ENCODE measurements at regions not wholly inside any gene's neighbourhood (a gene's known extent, or its start where the extent isn't known, plus 50 kb on each side); places are given as distances from the start of the nearest gene placed in this dataset.

DNA sequence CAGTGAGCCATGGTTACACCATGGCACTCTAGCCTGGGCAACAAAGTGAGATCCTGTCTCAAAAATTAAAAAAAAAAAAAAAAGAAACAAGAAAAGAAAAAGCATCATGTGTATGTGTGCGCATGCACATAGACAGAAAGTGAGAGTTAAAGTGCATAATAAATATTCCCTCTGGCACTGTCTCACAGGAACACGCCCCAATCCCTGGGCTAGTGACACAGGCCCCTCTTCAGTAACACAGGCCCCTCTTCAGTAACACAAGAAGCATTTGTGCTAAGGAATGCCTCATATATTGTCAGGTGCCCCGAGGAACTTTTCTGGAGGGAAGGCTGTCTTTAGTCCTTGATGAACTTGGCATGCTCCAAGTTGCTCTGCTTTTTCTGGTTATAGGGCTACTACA is 57.5 kb downstream of the RPL27A start:
- no peak for DNase-seq (ENCODE audit: low read depth in 2 of 2)

- no peak for DNase-seq (ENCODE audit: low read depth in 2 of 2)
Measured at GRCh38 chr11:8744423-8744822, 61.8 kb downstream of the RPL27A start.

DNA sequence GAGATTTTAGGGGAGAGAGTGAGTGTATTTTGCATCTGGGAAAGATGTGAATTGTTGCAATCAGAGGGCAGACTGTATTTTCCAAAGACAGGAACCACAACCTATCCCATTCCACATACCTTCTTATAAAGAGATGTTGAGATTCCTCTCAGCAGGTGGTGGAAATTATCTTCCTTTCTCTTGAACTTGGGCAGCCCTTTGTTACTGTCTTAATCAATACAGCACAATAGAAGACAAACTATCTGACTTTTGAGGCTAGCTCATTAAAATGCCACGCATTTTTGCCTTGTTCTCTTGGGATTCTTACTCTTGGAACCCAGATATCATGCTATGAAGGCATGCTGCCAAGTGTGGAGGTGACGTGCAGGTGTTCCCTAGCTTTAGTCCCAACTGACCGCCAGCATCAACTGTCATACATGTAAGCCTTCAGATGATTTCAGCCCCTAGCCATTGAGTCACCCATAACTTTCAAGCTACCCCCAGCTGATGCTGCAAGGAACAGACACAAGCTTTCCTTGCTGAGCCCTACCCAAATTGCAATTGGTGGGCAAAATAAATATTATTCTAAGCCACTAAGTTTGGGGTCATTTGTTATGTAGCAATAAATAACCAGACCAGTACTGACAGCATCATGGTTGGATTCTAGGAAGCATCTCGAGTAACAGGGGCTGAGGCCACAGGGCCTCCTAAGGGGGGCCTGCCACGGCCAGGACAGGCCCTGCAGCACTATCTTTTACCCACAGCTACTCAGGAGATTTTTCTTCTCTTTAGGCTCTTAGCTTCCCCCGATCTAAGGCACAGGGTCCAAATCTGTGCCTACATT is 63.0 kb downstream of the RPL27A start:
- no peak for DNase-seq (ENCODE audit: low read depth in 2 of 2)

DNA sequence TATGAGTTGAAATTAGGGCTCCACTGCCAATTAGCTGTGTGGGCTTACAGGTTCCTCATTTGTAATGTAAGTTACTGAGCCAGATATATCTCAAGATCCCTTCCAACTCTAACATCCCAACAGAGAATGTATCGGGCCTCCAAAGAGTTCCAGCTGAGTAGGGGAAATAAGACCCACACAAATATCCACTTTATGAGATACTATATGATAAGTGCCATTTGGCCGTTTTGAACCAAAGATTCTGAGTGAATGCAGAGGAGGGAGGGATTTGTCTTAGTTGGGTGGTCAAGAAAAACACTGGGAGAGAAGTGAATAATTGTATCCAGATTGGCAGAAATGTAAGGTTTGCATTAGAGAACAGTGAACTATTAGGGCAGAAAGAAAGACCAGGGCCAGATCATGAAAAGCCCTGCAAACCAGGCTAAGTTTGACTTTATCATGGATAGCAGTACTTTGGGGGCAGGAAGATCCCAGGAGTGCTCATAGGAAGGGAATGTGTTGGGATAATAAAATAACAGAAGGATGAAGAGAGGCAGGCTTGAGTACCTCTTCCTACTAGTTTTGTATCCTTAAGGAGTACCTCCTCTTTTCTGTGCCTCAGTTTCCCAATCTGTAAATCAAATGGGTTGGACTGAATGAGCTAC is 63.9 kb downstream of the RPL27A start:
- no peak for DNase-seq (ENCODE audit: low read depth in 2 of 2)

DNA sequence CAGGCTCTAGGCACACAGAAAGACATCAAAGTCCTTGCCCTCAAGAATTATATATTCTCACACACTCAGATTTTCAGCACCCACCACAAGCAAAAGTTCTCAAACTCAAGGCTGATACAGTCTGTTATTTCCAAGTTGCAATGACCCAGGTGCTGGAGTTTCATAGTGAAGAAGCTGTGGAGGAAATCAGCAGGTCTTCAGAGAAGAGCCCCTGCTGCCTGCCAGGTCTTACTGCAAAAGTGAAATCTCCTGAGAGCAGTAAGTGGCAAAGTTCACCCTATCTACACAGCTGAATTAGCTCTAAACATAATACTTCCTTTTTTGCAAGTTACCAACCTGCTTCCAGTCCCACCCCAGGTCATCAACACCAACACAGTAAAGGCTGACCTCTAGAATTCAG is 64.6 kb downstream of the RPL27A start:
- no peak for DNase-seq (ENCODE audit: low read depth in 2 of 2)

DNA sequence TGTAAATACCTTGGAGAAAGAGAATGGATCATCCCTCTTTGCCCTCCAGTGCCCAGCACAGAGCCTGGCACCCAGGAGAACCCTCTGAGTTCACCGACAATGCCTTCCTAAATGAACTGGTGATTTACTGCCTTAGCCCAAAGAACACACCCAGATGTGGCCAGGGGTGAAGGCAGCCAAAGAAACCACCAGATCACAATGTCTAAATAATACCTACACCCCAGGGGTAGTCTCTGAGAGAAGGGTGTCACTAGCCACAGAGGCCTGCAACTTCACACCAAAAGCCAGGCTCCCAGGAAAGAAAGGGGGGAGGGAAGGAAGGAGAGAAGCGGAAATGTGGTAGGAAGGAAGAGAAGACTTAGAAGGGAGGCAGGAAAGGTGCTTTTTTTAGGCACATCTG is 65.7 kb downstream of the RPL27A start:
- DNase-seq (ENCODE audit: low read depth in 2 of 2) = no peak

- no peak for DNase-seq (ENCODE audit: low read depth in 2 of 2)
Measured at GRCh38 chr11:8749202-8749601, 66.6 kb downstream of the RPL27A start.

DNA sequence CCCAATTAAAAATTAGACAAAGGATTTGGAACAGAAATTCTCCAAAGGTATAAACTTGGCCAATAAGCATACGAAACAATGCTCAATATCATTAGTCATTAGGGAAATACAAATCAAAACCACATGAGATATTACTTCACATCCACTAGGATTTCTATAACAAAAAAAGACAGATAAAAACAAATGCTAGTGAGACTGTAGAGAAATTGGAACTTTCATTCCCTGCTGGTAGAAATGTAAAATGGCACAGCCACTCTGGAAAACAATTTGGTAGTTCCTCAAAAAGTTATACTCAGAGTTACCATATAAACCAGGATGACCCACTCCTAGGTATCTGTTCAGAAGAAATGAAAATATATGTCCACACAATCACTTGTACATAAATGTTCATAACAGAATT is 71.6 kb downstream of the RPL27A start:
- DNase-seq (ENCODE audit: low read depth in 2 of 2) = no peak

- DNase-seq (ENCODE audit: low read depth in 2 of 2) = no peak
Measured at GRCh38 chr11:8756201-8756600, 73.6 kb downstream of the RPL27A start.

DNA sequence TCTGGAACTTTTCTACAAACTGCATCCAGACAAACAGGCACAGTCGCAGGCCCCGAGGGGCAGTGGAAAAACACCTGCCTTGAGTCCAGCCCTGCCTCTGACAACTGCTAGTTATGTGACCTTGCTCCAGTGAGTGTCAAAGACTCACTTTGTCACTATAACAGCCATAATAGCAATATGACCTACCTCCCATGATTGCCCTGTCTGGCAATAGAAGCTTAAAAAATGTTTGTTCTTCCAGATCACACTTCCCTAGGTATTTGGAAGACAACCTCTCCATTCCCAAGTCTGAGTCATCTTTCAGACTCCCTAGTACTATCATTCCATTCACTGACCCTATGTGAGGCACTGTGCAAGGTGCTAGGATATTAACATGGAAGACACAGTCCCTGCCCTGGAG is 74.5 kb downstream of the RPL27A start:
- DNase-seq (ENCODE audit: low read depth in 2 of 2) = no peak

DNA sequence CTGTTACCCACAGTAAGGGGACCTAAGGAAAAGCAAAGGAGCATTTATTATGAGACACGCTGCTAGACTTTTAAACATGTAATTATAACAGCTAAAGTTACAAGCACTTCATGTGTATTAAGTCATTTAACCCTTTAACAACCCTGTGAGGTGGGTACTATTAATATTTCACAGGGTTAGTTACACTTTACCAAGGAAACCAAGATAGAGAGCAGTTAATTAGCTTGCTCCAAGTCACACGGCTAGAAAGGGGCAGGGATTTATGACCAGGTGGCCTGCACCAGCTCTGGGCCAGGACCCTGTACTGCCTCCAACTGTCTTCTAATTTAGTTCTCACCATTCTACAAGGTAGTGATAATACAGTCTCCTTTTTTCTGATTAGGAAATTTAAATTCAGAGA is 74.9 kb downstream of the RPL27A start:
- DNase-seq (ENCODE audit: low read depth in 2 of 2) = no peak

DNA sequence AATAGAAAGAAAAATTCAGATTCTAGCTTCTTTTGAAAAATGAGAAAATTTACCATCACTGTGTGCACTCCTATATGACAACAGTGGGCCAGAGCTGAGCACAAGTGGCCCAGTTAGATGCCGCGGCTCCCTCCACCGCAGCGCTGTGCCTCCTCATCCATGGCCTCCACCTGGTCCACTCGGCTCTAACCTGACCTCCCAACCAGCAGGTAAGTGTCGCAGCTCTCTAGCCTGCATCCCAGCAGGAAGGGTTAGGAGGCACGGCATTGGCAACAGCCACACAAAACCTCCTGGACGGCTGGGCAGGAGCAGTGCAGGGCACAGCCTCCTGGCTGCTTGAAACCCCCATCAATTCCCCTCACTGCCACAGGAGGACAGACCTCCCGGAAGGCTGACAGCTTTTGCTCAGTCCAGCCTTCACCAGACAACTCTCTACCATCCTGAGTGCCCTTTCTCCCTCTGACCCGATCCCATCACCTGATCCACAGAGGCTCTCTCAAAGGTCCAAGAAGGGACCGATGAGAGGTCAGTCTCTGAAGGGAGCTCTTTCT is 76.1 kb downstream of the RPL27A start:
- DNase-seq (ENCODE audit: low read depth in 2 of 2) = no peak

- DNase-seq (ENCODE audit: low read depth in 2 of 2) = no peak
Measured at GRCh38 chr11:8759634-8760033, 77.0 kb downstream of the RPL27A start.

- DNase-seq (ENCODE audit: low read depth in 2 of 2) = no peak
Measured at GRCh38 chr11:8760896-8761295, 78.3 kb downstream of the RPL27A start.

DNA sequence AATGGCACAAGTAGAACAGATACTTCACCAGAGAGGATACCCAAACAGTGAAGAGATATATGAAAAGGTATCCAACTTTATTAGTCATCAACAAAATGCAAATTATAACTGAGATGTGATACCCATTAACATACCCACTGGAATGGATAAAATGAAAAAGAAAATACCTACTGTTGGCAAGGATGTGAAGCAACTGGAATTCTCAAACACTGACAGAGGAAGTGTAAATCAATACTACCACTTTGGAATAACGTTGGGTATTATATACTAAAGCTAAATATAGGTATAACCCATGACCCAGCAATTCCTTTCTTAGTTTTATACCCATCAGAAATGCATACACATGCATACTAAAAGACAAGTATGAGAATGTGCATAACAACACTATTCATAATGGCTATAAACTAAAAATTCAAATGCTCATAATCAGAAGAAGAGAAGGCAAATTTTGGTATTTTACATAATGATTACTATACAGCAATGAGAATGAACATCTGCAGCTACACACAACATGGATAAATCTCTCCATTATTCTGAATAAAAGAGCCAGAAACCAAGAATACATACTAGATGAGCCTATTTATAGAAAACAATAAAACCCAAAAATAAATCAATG is 80.6 kb downstream of the RPL27A start:
- no peak for DNase-seq (ENCODE audit: low read depth in 2 of 2)

- DNase-seq (ENCODE audit: low read depth in 2 of 2) = peak in 1 of 2 donors; percentile 26
Measured at GRCh38 chr11:8765294-8765693, 82.7 kb downstream of the RPL27A start.

- peak in 1 of 2 donors; percentile 38 for DNase-seq (ENCODE audit: low read depth in 2 of 2)
Measured at GRCh38 chr11:8766043-8766987, 83.7 kb downstream of the RPL27A start.

GRCh38 chr11:8766988-8767374 is 84.4 kb downstream of the RPL27A start:
- peak; percentile 45 to 53 for DNase-seq (ENCODE audit: low read depth in 2 of 2)

DNA sequence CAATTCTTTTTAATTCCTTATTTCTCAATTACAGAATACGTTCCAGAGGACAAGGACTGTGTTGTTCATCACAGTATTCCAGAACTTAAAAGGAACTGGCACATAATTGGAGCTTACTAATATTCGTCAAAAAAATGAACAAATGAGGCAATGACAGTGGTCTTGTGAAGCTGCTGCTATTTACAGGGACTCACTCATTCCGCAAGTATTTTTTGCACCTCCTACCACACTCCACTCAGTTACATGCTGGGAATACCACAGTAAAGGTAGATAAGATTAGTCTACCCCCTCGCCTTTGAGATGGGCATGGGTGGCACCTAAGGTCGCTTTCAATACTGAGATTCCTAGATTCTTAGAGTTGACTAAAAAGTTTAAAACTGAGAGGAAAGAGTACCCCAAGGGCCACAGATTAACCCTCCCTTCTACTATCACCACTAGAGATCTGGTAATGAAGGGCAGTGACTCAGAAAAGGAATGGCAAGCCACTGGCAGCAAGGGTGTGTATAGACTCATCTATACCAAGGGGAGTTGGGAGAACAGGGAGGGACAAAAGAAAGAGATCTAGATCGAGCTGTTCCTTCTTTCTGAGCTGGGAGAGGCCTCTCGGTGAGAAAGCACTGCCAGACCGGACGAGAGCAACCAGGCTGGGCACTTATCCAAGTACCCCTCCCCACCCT is 85.0 kb downstream of the RPL27A start:
- DNase-seq (ENCODE audit: low read depth in 2 of 2) = peak in 1 of 2 donors; percentile 17

- peak in 1 of 2 donors; percentile 49 for DNase-seq (ENCODE audit: low read depth in 2 of 2)
Measured at GRCh38 chr11:8768625-8769333, 86.2 kb downstream of the RPL27A start.
